Spleen (tissue), 7 donors: ENCODE measurements at regions not wholly inside any gene's neighbourhood (a gene's known extent, or its start where the extent isn't known, plus 50 kb on each side); places are given as distances from the start of the nearest gene placed in this dataset.

Source experiments
- POLR2A ChIP-seq, 3 donors: fragments of 450-650 bp; IDR thresholded peaks; one replicate each; pipeline ENCODE4 v1.5.1; 2017; ENCODE audit warnings: antibody characterized with exemption in 3 of 3, mild to moderate bottlenecking in 1 of 3
- POLR2AphosphoS5 ChIP-seq, 3 donors: sonication (generic); formaldehyde crosslinking; IDR thresholded peaks; one replicate each; pipeline ENCODE4 v1.5.1; 2017; ENCODE audit warnings: antibody characterized with exemption in 3 of 3
- TF ChIP-seq, protein P1 (sequence below), 11 experiments: fragments of 200-600 bp in 7 of 11; fragments of 450-650 bp in 4 of 11; sonication (generic) in 4 of 11; IDR thresholded peaks in 8 of 11; conservative IDR thresholded peaks in 3 of 11; 1 replicate in 7 of 11; 2 replicates in 4 of 11; pipeline versions ENCODE4 v1.4.0 to v1.8.0; 2016 to 2021; ENCODE audit warnings: antibody characterized with exemption in 11 of 11, inconsistent platforms in 4 of 11, mild to moderate bottlenecking in 1 of 11
- donor health status: DM: no; HTN: no; CAD: no; lungs with moderate emphysema.
- donor health status: DM: no; HTN: no; CAD: no.
- donor health status: DM: no; HTN: no; CAD: no.

DNA sequence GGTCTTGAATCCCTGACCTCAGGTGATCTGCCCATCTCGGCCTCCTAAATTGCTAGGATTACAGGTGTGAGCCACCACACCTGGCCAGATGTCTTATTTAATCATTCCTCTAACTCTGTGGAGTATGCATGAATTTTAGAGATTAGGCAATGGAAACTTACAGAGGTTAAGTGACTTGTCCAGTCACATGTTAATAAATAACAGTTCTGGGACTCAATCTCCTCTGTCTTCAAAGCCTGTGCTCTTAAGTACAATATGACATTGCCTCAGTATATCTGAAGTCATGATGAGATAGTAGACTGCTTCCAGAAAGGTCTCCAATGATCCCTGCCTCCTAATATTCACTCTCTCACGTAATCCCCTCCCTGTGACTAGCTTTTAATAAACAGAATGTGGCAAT, 72.9 kb upstream of the TDRD3 start:
- TF ChIP-seq, protein P1, sequence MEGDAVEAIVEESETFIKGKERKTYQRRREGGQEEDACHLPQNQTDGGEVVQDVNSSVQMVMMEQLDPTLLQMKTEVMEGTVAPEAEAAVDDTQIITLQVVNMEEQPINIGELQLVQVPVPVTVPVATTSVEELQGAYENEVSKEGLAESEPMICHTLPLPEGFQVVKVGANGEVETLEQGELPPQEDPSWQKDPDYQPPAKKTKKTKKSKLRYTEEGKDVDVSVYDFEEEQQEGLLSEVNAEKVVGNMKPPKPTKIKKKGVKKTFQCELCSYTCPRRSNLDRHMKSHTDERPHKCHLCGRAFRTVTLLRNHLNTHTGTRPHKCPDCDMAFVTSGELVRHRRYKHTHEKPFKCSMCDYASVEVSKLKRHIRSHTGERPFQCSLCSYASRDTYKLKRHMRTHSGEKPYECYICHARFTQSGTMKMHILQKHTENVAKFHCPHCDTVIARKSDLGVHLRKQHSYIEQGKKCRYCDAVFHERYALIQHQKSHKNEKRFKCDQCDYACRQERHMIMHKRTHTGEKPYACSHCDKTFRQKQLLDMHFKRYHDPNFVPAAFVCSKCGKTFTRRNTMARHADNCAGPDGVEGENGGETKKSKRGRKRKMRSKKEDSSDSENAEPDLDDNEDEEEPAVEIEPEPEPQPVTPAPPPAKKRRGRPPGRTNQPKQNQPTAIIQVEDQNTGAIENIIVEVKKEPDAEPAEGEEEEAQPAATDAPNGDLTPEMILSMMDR (IDR thresholded peaks at IDR 0.05 in 8 of 11, conservative IDR thresholded peaks at IDR 0.05 in 3 of 11), result no peak
- TF ChIP-seq POLR2AphosphoS5 (IDR thresholded peaks at IDR 0.05), result no peak
- no peak for TF ChIP-seq POLR2A (IDR thresholded peaks at IDR 0.05)
